Heart left ventricle (tissue), 13 donors: ENCODE measurements at regions not wholly inside any gene's neighbourhood (a gene's known extent, or its start where the extent isn't known, plus 50 kb on each side); places are given as distances from the start of the nearest gene placed in this dataset.

Experiments used
- CTCF ChIP-seq, 12 donors: fragments of 200-600 bp; sonication (generic) in 4 of 12; IDR thresholded peaks; one replicate each; pipeline versions ENCODE4 v1.5.0 to v1.8.0; 2018 to 2022; ENCODE audit warnings: antibody characterized with exemption in 12 of 12, mild to moderate bottlenecking in 5 of 12
- POLR2A ChIP-seq, 2 donors: fragments of 450-650 bp; IDR thresholded peaks; one replicate each; pipeline ENCODE4 v1.6.1; 2017; ENCODE audit warnings: antibody characterized with exemption in 2 of 2, mild to moderate bottlenecking in 2 of 2, moderate library complexity in 2 of 2
- donor health status: ischemic (EF 13 %, LVEDD 7.1; RV severe dilation, severe dysfunction).
- donor health status: DM: no; HTN: yes; CAD: no.
- donor health status: DM: no; HTN: no; CAD: no.
- donor health status: ischemic (EF 25% LVEDD 6.9; RV normal size, moderate dysfunction).
- donor health status: ischemic (EF 25% LVEDD 5.7; RV mildly dilated, moderate dysfunction).
- donor health status: ischemic (EF 35%, LVEDD 5.7; RV mildly dilated, moderate dysfunction).
- donor health status: nonischemic (EF 11% LVEDD 7.7; RV severe dilation, severe dysfunction).
- donor health status: DM: yes; HTN: yes; CAD: no.
- donor health status: PGD.
- donor health status: ischemic (EF 29% LVEDD 5.4; RV normal size, mild dysfunction).
- donor health status: nonischemic (EF 23%, LVEDD 6.1; RV moderate dilation, normal function).

- TF ChIP-seq CTCF (IDR thresholded peaks at IDR 0.05), result no peak
- no peak for TF ChIP-seq POLR2A (IDR thresholded peaks at IDR 0.05)
Measured at GRCh38 chr6:1088492-1089001, 223.4 kb upstream of the FOXQ1 start.
